ENCODE measurements at regions not wholly inside any gene's neighbourhood (a gene's known extent, or its start where the extent isn't known, plus 50 kb on each side); places are given as distances from the start of the nearest gene placed in this dataset.

- TF ChIP-seq, protein P1, sequence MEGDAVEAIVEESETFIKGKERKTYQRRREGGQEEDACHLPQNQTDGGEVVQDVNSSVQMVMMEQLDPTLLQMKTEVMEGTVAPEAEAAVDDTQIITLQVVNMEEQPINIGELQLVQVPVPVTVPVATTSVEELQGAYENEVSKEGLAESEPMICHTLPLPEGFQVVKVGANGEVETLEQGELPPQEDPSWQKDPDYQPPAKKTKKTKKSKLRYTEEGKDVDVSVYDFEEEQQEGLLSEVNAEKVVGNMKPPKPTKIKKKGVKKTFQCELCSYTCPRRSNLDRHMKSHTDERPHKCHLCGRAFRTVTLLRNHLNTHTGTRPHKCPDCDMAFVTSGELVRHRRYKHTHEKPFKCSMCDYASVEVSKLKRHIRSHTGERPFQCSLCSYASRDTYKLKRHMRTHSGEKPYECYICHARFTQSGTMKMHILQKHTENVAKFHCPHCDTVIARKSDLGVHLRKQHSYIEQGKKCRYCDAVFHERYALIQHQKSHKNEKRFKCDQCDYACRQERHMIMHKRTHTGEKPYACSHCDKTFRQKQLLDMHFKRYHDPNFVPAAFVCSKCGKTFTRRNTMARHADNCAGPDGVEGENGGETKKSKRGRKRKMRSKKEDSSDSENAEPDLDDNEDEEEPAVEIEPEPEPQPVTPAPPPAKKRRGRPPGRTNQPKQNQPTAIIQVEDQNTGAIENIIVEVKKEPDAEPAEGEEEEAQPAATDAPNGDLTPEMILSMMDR (IDR thresholded peaks at IDR 0.05), result no peak
- TF ChIP-seq POLR2A (IDR thresholded peaks at IDR 0.05), result no peak
These were observed 445.4 kb downstream of the ZIC1 start for GRCh38 chr3:147854542-147854941.

DNA sequence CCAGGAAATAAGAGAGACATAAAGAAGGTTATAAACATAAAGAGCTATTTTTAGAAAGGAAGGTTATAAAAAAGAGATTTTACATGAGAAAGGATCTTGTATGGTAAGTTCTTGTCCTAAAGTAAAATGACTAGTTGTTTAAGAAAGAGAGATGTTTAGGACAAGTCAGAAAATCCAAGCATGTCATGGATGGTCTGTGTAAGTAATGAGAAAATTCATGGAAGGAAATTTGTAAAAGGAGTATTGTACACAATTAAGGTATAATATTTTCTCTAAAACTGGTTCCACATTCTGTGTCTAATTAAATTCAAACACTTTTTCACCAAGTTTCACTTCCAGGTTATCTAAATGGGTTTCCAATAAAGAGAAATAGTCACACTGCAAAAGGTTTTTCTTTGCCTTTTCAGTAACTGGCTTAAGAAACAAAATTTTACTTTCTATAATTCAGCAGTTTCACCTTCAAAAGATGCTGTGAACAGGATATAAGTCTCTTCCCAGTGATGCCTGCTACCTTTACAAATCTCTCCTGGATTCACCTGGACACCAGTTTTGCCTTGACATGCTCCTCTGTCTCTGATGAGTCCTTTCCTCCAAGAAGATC, 455.7 kb downstream of the ZIC1 start:
- ATAC-seq (no peak), DNase-seq (no peak)
- Histone ChIP-seq H3K4me1 (no peaks in the 10 kb centered on the region), H3K27ac (no peak overlapping the region), H3K9me3 (no peaks in the 10 kb centered on the region), H3K27me3 (no peaks in the 10 kb centered on the region), H3K36me3 (no peaks in the 10 kb centered on the region), H3K4me3 (no peak overlapping the region)
- TF ChIP-seq POLR2A (IDR thresholded peaks at IDR 0.05), result no peak
- TF ChIP-seq, protein P1 (IDR thresholded peaks at IDR 0.05), result no peak
- intact Hi-C loops (cut with DNase I), result no loop called here

More at GRCh38 chr3:147854542-147854941, 445.4 kb downstream of the ZIC1 start:
- H3K4me1 ChIP-seq, result no peaks in the 10 kb centered on the region
- peak in 3 of 4 donors; percentile 29 to 70 (median 56) for ATAC-seq
- WGBS (ENCODE audit: insufficient coverage, low coverage, low lambda C conversion rate, missing lambda C conversion rate), result 53% methylated on average over 4 of the region's 4 CpGs
- DNase-seq, result no peak
- H3K4me3 ChIP-seq, result no peak overlapping the region
- no peaks in the 10 kb centered on the region for H3K36me3 ChIP-seq
- no peaks in the 10 kb centered on the region for H3K27me3 ChIP-seq
- no peak overlapping the region for H3K27ac ChIP-seq
- no peaks in the 10 kb centered on the region for H3K9me3 ChIP-seq
- intact Hi-C loops (cut with DNase I), result no loop called here

DNA sequence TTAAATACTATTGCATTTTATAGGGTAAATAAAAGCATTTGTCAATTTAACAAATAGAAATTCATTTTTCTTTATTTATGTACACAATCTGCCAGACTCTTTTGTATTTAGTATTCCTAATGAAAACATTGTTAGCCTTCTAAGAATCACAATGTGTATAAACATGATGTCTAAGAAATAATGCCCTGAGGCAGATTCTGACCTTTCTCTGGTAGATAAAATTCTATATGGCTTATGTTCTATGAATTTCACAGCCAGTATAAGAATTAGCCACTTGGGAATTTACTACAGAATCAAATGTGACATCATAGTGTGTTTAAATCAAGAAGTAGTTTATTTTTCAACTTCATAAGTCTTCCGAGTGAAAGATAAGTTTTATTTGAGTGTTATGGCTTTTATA, 457.4 kb downstream of the ZIC1 start:
- Histone ChIP-seq H3K9me3 (no peaks in the 10 kb centered on the region), H3K27ac (no peak overlapping the region), H3K4me3 (no peak overlapping the region), H3K36me3 (no peaks in the 10 kb centered on the region), H3K27me3 (no peaks in the 10 kb centered on the region), H3K4me1 (no peaks in the 10 kb centered on the region)
- DNase-seq (no peak), ATAC-seq (no peak)
- 32% methylated on average over 1 of the region's 1 CpG for WGBS (ENCODE audit: insufficient coverage, low coverage, low lambda C conversion rate, missing lambda C conversion rate)
- TF ChIP-seq, protein P1 (IDR thresholded peaks at IDR 0.05), result no peak
- no peak for TF ChIP-seq POLR2A (IDR thresholded peaks at IDR 0.05)
- intact Hi-C loops (cut with DNase I), result no loop called here

DNA sequence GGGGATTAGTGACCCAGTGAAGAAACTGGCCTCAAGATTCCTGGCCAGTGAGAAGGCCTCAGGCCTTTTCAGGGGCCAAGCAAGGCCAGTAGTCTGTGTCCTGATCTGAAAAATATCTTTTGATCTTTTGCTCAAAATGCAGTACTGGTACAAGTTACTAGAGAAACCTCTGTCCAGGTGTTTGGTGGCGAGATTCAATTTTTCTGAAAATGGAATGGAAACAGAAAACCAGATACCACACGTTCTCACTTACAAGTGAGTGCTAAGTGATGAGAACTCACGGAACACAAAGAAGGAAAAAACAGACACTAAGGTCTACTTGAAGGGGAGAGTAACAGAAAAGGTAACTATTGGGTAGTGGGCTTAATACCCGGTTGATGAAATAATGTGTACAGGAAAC, 463.4 kb downstream of the ZIC1 start:
- intact Hi-C loops (cut with DNase I), result no loop called here
- no peak for DNase-seq
- no peak for ATAC-seq
- Histone ChIP-seq H3K27me3 (no peaks in the 10 kb centered on the region), H3K4me3 (no peak overlapping the region), H3K27ac (no peak overlapping the region), H3K4me1 (no peaks in the 10 kb centered on the region), H3K36me3 (no peaks in the 10 kb centered on the region), H3K9me3 (no peaks in the 10 kb centered on the region)
- 82% methylated on average over 4 of the region's 4 CpGs for WGBS (ENCODE audit: insufficient coverage, low coverage, low lambda C conversion rate, missing lambda C conversion rate)
- TF ChIP-seq, protein P1 (IDR thresholded peaks at IDR 0.05), result no peak
- no peak for TF ChIP-seq POLR2A (IDR thresholded peaks at IDR 0.05)

- 8% methylated on average over 2 of the region's 2 CpGs for WGBS (ENCODE audit: insufficient coverage, low coverage, low lambda C conversion rate, missing lambda C conversion rate)
- DNase-seq (no peak), ATAC-seq (no peak)
- Histone ChIP-seq H3K27me3 (no peaks in the 10 kb centered on the region), H3K4me3 (no peak overlapping the region), H3K4me1 (no peaks in the 10 kb centered on the region), H3K9me3 (no peaks in the 10 kb centered on the region), H3K36me3 (no peaks in the 10 kb centered on the region), H3K27ac (no peak overlapping the region)
- TF ChIP-seq, protein P1 (IDR thresholded peaks at IDR 0.05), result no peak
- no peak for TF ChIP-seq POLR2A (IDR thresholded peaks at IDR 0.05)
- intact Hi-C loops (cut with DNase I), result no loop called here
These were observed 466.3 kb downstream of the ZIC1 start for GRCh38 chr3:147875498-147875897.
